Parathyroid adenoma (tissue), 2 donors: ENCODE measurements at regions not wholly inside any gene's neighbourhood (a gene's known extent, or its start where the extent isn't known, plus 50 kb on each side); places are given as distances from the start of the nearest gene placed in this dataset.

Experiments
- H2AFZ ChIP-seq: fragments of 300-600 bp; sonication (generic); one replicate; pipeline ENCODE4 v1.7.0; 2017; ENCODE audit warnings: antibody characterized with exemption, mild to moderate bottlenecking
- H3K27ac ChIP-seq: fragments of 300-600 bp; sonication (generic); one replicate; pipeline ENCODE4 v1.7.0; 2017
- H3K27me3 ChIP-seq: fragments of 300-600 bp; sonication (generic); one replicate; pipeline ENCODE4 v1.7.0; 2017; ENCODE audit warnings: low read length; ENCODE audit not compliant: control insufficient read depth, insufficient read depth
- H3K36me3 ChIP-seq: fragments of 300-600 bp; sonication (generic); one replicate; pipeline ENCODE4 v1.7.0; 2017; ENCODE audit warnings: low read length; ENCODE audit not compliant: control insufficient read depth, insufficient read depth
- H3K4me1 ChIP-seq: fragments of 300-600 bp; sonication (generic); one replicate; pipeline ENCODE4 v1.7.0; 2017; ENCODE audit warnings: control low read depth
- H3K4me2 ChIP-seq: fragments of 300-600 bp; sonication (generic); one replicate; pipeline ENCODE4 v1.7.0; 2017; ENCODE audit warnings: low read length
- H3K4me3 ChIP-seq: fragments of 300-600 bp; sonication (generic); one replicate; pipeline ENCODE4 v1.7.0; 2017; ENCODE audit warnings: low read depth, low read length
- H3K79me2 ChIP-seq: fragments of 300-600 bp; sonication (generic); one replicate; pipeline ENCODE4 v1.7.0; 2017; ENCODE audit warnings: control low read depth
- H3K9ac ChIP-seq: fragments of 300-600 bp; sonication (generic); one replicate; pipeline ENCODE4 v1.7.0; 2017; ENCODE audit warnings: mild to moderate bottlenecking
- H3K9me3 ChIP-seq: fragments of 300-600 bp; sonication (generic); one replicate; pipeline ENCODE4 v1.7.0; 2017; ENCODE audit warnings: low read length; ENCODE audit not compliant: control insufficient read depth
- CTCF ChIP-seq: fragments of 300-600 bp; sonication (generic); IDR thresholded peaks from one replicate; pipeline ENCODE4 v1.7.0; 2017; ENCODE audit warnings: antibody characterized with exemption, mild to moderate bottlenecking
- donor health status: primary hyperparathyroidism.

- Histone ChIP-seq H3K4me2 (no peak overlapping the region), H3K9me3 (no peaks in the 10 kb centered on the region), H2AFZ (no peak overlapping the region), H3K9ac (no peak overlapping the region), H3K4me1 (no peaks in the 10 kb centered on the region), H3K4me3 (no peak overlapping the region), H3K79me2 (no peaks in the 10 kb centered on the region), H3K27me3 (no peaks in the 10 kb centered on the region), H3K27ac (no peak overlapping the region), H3K36me3 (no peaks in the 10 kb centered on the region)
- no peak for TF ChIP-seq CTCF
Measured at GRCh38 chrX:25151749-25152148, 136.0 kb upstream of the ARX start.

- Histone ChIP-seq H3K9ac (no peak overlapping the region), H3K79me2 (no peaks in the 10 kb centered on the region), H3K4me1 (no peaks in the 10 kb centered on the region), H3K36me3 (no peaks in the 10 kb centered on the region), H3K4me3 (no peak overlapping the region), H3K4me2 (no peak overlapping the region), H3K27ac (no peak overlapping the region), H3K9me3 (no peaks in the 10 kb centered on the region), H3K27me3 (no peaks in the 10 kb centered on the region), H2AFZ (no peak overlapping the region)
- peak; percentile 60 for TF ChIP-seq CTCF
Measured at GRCh38 chrX:25144043-25144940, 128.5 kb upstream of the ARX start.

DNA sequence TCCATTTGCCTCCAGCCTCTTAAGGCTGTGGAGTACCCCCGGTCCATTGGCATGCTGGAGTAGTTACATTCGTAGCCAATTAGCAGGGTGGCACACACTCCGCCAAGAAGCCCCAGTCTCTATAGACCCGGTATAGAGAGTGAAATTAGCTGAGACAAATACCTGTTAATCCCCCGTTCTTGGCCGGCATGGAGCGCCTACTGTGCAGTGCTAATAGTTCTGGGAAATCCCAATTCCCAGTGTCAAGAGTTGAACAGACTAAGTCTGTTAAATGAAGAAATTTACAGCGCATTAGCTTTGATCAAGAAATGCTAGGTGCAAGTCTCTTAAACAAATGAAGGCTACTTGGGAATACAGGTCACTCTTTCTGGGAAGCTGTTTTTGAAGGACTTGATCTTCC, 127.8 kb upstream of the ARX start:
- Histone ChIP-seq H2AFZ (no peak overlapping the region), H3K27me3 (no peaks in the 10 kb centered on the region), H3K36me3 (no peaks in the 10 kb centered on the region), H3K4me1 (no peaks in the 10 kb centered on the region), H3K79me2 (no peaks in the 10 kb centered on the region), H3K27ac (no peak overlapping the region), H3K9ac (no peak overlapping the region), H3K4me3 (no peak overlapping the region), H3K4me2 (no peak overlapping the region), H3K9me3 (no peaks in the 10 kb centered on the region)
- TF ChIP-seq CTCF = no peak

- no peak for TF ChIP-seq CTCF
- Histone ChIP-seq H3K36me3 (no peaks in the 10 kb centered on the region), H3K4me3 (no peak overlapping the region)
Measured at GRCh38 chrX:25141684-25142083, 125.9 kb upstream of the ARX start.

GRCh38 chrX:25131055-25131454, 115.3 kb upstream of the ARX start:
- no peaks in the 10 kb centered on the region for H3K27me3 ChIP-seq
- H3K79me2 ChIP-seq = no peaks in the 10 kb centered on the region
- no peaks in the 10 kb centered on the region for H3K4me1 ChIP-seq
- H3K27ac ChIP-seq = no peak overlapping the region
- H2AFZ ChIP-seq = no peak overlapping the region
- no peak overlapping the region for H3K9ac ChIP-seq
- H3K36me3 ChIP-seq = no peaks in the 10 kb centered on the region
- no peak overlapping the region for H3K4me3 ChIP-seq
- no peak overlapping the region for H3K4me2 ChIP-seq
- H3K9me3 ChIP-seq = no peaks in the 10 kb centered on the region
- TF ChIP-seq CTCF = no peak

More at GRCh38 chrX:25141684-25142083, 125.9 kb upstream of the ARX start:
- Histone ChIP-seq H3K27ac (no peak overlapping the region), H3K4me2 (no peak overlapping the region), H3K27me3 (no peaks in the 10 kb centered on the region), H3K79me2 (no peaks in the 10 kb centered on the region), H3K4me1 (no peaks in the 10 kb centered on the region), H2AFZ (no peak overlapping the region), H3K9me3 (no peaks in the 10 kb centered on the region), H3K9ac (no peak overlapping the region)
